HK-2 (cell line): ENCODE measurements at regions not wholly inside any gene's neighbourhood (a gene's known extent, or its start where the extent isn't known, plus 50 kb on each side); places are given as distances from the start of the nearest gene placed in this dataset.

Source experiments
- DNase-seq: peaks from one replicate; pipeline ENCODE4 v3.0.0-alpha.2; 2018; ENCODE audit not compliant: unreplicated experiment

- no peak for DNase-seq
These were observed 1279.1 kb upstream of the WWC1 start for GRCh38 chr5:167012123-167013034.

GRCh38 chr5:167014401-167015056, 1276.9 kb upstream of the WWC1 start:
- DNase-seq = no peak

GRCh38 chr5:167020418-167020817, 1271.0 kb upstream of the WWC1 start:
- no peak for DNase-seq

- no peak for DNase-seq
These were observed 1262.0 kb upstream of the WWC1 start for GRCh38 chr5:167029488-167029887.

GRCh38 chr5:167030500-167031120, 1260.8 kb upstream of the WWC1 start:
- no peak for DNase-seq

- no peak for DNase-seq
These were observed 1254.9 kb upstream of the WWC1 start for GRCh38 chr5:167036585-167036984.

GRCh38 chr5:167049043-167049663, 1242.3 kb upstream of the WWC1 start:
- DNase-seq = peak; percentile 17

- no peak for DNase-seq
These were observed 1241.5 kb upstream of the WWC1 start for GRCh38 chr5:167049771-167050567.

- DNase-seq = no peak
These were observed 1240.7 kb upstream of the WWC1 start for GRCh38 chr5:167050568-167051401.

GRCh38 chr5:167051402-167051768, 1240.1 kb upstream of the WWC1 start:
- no peak for DNase-seq

- no peak for DNase-seq
These were observed 1238.7 kb upstream of the WWC1 start for GRCh38 chr5:167052791-167053190.

- DNase-seq = no peak
These were observed 1233.8 kb upstream of the WWC1 start for GRCh38 chr5:167057665-167058064.

- DNase-seq = no peak
These were observed 1229.8 kb upstream of the WWC1 start for GRCh38 chr5:167061695-167062094.

GRCh38 chr5:167063116-167063515, 1228.3 kb upstream of the WWC1 start:
- no peak for DNase-seq

GRCh38 chr5:167063788-167064187, 1227.7 kb upstream of the WWC1 start:
- DNase-seq = no peak

GRCh38 chr5:167064198-167064776, 1227.2 kb upstream of the WWC1 start:
- no peak for DNase-seq

- no peak for DNase-seq
These were observed 1225.7 kb upstream of the WWC1 start for GRCh38 chr5:167065794-167066193.

- no peak for DNase-seq
These were observed 1219.3 kb upstream of the WWC1 start for GRCh38 chr5:167071981-167072610.

- DNase-seq = no peak
These were observed 1209.9 kb upstream of the WWC1 start for GRCh38 chr5:167081561-167081960.

GRCh38 chr5:167096816-167097215, 1194.6 kb upstream of the WWC1 start:
- no peak for DNase-seq
